HG02571 (cell line): ENCODE measurements at regions not wholly inside any gene's neighbourhood (a gene's known extent, or its start where the extent isn't known, plus 50 kb on each side); places are given as distances from the start of the nearest gene placed in this dataset.

Experiments
- ATAC-seq: cut with Tn5 transposase; IDR thresholded peaks from one replicate; pipeline ENCODE4 v1.9.1; 2021; ENCODE audit warnings: mild to moderate bottlenecking, moderate library complexity; ENCODE audit not compliant: unreplicated experiment

DNA sequence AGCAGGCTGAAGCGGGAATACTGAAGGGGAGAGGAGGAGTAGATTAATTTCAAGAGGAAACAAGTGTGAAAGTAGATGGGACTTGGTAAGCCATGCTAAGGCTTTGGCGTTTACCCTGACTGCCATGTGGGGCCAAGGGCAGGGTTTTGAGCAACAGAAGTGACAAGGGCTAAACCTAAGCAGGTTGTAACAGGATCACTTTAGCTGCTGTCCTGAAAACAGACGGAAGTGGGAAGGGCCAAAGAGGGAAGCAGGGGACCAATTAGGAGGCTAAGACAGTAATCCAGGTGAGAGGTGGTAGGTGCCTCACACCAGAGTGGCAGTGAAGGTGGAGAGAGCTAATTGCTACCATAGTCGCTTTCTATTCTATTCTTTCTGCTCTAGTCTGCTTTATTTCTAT, 166.5 kb downstream of the PJA1 start:
- ATAC-seq, result no peak

DNA sequence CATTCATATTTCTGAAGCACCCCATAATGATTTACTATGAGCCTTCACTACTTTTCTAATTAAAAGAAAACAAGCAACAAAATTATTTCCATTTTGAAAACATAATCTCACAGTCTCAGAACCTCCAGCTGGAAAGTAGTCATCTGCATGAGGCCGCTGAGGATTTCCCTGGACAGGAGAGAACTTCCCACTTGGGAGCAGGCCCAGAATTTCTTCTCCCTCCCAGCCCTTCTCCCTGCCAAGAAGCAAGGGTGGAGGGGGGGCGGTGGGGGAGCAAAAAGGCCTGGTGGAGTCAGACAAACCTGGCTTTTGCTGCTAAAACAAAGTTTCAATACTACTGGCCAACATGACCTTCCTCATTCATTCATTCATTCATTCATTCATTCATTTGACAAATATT, 167.3 kb downstream of the PJA1 start:
- ATAC-seq, result no peak

DNA sequence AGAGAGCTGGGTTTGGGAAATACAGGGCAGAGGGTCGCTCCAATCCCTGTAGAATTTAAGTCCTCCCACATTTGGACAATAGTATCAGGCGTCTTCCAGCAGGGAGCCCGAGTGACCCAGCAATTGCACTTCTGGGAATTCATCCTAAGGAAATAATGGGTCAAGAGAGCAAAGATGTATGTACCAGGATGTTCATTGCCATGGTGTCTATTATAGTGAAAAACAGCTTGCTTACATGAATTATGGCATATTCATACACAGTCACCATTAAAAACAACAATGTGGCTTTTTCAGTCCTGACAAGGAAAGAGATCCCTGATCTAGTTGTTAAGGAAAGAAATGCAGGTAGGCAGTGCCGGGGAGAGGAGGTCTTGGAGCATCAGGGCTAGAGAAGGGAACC, 167.7 kb downstream of the PJA1 start:
- ATAC-seq, result no peak

DNA sequence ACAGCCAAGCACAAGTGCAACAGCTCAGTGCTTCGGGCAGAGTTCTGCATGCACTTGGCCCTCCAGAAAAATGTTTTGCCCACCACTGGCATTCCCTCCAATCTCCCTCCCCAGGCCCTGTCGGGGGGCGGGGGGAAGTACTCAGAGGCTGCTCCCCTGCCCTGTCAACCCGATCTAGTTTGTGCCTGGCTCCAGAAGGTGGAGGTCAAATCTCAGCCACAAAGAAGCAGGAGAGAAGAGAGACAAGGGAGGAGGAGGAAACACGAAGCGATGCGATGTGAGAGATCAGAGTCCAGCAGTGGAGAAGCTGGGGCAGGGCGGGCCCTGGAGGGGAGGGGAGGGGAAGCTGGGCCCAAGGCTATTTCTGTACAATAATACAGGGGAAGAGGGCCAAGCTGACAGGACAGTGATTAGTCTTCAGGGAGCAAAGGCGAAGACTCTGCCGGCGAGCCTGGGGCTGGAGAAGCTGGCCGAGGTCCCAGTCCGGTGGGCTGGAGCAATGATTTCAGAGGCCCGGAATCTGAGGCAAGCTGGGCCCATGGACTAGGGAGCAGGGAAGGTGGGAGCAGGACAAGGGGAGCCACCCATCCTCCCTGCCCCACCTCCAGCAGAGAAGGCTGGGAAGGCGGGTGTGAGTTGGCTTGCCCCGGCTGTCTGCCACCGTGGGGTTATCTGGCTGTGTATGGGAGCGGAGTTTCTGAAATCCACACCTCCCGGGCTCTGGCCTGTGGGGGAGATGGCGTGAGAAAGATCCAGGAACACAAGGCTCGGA, 167.1 kb downstream of the EFNB1 start:
- no peak for ATAC-seq

DNA sequence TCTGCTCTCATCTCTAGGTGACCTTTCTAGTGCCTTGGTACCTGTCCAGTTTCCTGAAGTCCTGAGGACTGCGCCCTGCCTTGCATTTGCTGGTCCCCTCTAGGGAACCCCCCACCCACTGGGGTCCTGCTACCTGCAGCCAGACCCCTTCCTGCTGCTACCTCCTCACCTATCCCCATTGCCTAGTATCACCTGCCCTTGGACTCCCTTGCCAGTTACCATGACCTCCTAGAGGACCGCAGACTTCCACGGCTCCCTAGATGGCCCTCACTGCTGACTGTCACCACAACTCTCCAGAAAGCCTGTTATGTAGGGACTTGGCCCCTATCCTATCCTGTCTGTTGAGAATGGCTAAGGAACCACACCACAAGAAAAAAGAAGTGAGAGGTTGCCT, 166.6 kb downstream of the EFNB1 start:
- no peak for ATAC-seq

DNA sequence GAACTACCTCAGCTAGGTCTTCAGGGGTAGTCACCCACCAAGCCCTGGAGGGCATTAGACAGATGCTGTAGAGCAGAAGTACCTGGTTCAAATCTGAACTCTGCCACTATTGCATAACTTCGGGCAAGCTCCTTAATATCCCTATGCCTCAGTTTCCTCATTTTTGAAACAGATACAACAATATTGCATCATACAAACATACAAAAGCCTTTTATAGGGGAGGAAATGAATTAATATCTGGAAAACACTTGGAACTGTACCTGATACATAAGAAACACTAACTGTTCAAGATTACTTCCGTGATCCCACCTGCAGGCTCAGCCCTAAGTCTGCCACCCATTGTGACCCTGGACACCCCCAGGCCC, 166.1 kb downstream of the EFNB1 start:
- no peak for ATAC-seq

DNA sequence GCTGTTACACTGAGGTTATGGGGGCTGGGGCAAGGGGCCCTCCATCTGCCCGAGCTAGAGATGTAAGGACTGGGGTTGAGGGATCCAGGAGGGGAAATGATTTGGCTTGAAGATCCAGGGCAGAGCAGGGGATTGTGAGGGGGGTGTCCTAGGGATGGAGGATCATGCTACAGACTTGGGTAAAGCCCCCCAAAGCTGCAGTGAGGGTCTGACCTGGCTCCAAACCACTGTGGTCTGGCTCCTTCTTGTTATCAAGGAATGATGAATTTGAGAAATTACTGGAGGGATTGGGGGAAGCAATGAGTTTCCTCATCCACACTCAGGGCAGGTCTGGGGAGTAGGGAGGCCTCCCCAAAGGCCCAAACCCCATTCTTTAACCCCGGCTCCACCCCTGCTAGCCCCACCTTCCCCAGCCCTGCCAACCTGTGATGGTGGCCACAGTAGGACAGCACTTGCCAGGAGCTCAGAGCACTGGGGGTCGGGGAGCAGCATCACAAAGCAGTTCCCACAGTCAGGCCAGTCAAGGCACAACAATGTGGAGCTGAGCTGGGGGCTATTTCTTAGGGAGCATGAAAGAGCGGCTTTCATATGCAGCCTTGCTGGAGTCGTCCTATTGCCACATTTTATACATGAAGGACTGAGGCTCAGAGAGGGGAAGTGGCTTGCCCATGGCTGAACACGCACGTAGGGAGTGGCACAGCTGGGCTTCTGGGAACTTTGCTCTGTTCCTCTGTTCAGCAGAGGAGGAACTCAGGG, 165.5 kb downstream of the EFNB1 start:
- no peak for ATAC-seq

DNA sequence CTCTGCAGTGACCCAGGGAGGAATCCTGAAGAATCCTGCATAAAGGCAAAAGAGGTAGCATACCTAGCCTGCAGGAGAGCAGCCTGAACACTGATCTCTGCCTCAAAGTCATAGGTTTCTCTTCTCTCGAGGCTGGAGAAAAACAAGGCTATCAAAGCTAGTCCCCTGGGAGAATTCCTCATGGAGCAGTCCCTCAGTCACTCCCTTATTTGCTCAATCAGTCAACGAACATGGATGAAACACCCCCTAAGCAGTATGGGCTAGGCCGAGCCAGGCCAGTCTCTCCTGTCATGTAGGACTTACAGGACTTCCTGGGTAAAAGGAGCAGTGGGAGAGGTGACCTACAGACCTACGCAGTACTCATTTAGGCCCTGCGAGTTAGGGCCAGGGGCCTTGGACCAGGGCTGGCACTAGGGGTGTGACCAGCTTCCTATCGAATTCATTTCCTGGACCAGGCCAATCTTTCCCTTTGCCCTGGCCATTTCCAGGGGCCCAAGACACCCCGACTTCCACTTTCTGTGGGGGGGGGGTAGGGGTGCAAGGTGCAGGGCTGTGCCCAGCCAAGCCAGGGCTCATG, 164.1 kb downstream of the EFNB1 start:
- no peak for ATAC-seq

DNA sequence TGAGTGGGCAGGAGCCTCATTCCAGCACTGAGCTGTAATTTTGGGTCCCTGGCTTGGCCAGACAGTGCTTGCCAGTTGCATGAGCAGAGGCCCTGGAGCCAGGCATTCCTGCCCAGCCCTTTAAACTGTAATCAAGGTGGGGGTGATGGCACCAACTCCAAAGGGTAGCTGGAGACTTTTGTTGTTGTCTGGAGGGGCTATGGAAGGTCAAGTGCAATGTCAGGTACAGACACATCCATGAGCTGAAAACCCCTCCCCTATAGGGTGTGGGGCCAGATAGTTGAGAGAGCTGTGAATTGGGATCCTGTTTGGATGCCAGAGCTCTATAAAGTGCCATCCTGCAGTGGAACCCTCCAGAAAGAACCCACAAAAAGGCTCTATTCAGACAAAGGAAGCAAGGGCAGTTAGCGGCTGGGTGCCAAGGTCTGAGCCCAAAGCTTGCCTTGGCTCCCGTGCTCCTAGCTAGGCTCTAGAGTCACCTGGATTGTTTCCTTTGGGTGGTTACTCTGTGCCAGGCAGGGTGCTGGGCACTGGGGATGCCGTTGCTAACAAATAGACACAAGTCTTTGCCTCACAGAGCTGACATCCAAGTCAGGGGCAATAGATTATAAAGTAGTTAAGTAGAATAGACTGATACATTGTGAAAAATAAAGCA, 163.0 kb downstream of the EFNB1 start:
- ATAC-seq, result no peak

DNA sequence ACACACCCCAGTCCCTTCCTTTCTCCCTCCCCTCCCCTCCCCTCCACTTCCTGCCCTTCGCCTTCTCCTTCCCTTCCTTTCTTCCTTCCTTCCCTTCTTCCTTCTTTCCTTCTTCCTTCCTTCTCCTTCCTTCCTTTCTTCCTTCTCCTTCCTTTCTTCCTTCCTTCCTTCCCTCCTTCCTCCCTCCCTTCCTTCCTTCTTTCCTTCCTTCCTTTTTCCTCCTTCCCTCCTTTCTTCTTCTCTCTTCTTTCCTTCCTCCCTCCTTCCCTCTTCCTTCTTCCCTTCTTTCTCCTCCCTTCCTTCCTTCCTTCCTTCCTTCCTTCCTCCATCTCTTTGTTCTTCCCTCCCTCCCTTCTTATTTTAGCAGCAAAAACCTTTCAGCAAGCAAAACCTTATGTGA, 162.1 kb downstream of the EFNB1 start:
- ATAC-seq, result no peak

DNA sequence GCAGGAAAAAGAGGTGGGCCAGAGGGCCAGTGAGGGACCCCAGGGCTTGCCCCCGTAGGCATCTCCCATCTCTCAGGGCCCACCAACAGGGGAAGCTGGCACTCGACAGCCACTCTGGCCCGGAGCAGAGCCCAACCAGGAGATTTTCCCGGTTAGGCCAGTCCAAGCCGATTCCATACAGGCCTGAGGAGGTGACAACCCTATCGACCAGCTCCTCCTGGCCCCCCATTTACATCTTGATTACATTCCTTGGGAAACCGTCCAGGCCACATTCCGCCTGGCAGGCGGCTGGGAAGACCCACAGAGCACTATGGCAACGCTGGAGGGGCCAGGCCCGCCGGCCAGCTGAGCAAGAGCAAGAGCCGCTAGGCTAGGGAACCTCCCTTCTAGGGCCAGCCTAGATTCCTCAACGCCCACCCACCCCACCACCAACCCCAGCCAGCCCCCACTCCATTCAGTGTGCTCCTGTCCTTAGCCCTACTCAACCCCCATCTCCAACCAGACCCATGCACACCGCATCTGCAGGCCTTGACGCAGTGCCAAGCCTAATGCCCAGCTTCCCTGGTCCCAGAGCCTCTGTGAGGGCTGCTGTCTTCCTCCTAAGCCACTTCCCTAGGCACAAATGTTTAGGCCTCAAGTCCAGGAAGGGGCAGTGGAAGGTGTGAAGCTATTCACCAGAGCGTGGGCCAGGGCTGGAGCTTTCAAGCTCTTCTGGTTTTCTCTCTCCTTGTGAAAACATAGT, 161.2 kb downstream of the EFNB1 start:
- no peak for ATAC-seq

DNA sequence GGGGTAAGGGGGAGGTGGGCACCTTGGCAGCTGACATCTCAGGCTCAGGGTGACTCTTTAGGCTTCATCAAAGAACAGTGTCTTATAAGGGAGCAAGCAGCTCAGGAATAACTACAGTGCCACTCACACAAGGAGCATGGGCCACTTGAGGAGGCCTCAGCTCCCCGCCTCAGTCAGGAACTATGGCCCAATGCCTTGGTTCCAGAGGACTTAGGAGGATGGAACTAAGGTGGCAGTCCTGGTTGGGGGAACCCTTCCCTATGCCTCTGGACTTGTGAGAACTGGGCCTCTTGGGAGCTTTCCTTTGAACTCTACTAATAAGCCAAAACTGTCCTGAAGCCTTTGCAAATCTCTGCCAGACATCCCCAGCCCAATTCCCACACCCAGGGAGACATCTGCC, 160.6 kb downstream of the EFNB1 start:
- ATAC-seq, result no peak

DNA sequence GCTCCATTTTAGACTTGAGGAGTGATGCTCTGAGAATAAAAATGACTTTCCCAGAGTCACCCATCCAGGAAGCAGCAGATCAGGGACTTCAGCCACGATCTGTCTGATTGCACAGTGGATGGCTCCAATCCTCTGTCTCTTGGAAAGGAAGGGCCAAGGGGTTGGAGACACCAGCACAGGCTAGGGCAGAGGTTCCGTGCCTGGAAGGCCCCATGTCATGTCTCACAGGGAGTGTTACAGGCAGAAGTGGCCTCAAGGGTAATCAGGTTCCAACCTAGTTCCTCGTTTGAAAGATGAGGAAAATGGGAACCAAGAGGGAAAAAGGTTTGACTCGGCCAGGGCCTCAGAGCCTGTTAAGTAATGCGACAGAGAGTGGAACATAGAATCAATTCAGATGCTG, 160.0 kb downstream of the EFNB1 start:
- no peak for ATAC-seq

DNA sequence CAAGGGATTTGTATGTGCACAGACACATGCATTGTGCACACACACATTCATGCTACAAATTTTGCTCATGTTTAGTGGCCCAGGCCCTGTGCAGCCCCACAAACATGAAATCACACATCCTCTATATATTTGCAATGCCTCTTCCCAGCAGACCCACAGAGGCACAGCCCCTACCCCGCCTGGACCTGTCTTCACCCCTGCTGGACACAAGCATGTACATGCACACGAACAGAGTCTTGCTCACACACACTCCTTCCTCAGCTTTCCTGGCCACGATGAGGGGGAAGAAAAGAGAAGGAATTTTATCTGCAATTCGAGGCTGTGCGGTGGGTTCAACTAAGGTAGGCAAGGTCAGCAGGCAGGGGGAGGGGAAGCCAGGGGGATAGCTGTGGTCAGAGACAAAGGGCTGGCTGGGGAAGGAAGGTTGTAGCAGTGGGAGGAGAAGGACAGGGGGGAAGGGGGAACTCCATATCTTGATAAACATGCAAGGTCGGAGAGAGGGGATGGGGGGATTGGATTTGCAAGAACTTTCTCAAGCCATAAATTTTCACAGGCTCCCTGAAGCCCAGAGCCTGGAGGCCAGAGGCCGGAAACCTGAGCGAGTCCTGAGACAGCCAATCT, 156.4 kb downstream of the EFNB1 start:
- no peak for ATAC-seq

DNA sequence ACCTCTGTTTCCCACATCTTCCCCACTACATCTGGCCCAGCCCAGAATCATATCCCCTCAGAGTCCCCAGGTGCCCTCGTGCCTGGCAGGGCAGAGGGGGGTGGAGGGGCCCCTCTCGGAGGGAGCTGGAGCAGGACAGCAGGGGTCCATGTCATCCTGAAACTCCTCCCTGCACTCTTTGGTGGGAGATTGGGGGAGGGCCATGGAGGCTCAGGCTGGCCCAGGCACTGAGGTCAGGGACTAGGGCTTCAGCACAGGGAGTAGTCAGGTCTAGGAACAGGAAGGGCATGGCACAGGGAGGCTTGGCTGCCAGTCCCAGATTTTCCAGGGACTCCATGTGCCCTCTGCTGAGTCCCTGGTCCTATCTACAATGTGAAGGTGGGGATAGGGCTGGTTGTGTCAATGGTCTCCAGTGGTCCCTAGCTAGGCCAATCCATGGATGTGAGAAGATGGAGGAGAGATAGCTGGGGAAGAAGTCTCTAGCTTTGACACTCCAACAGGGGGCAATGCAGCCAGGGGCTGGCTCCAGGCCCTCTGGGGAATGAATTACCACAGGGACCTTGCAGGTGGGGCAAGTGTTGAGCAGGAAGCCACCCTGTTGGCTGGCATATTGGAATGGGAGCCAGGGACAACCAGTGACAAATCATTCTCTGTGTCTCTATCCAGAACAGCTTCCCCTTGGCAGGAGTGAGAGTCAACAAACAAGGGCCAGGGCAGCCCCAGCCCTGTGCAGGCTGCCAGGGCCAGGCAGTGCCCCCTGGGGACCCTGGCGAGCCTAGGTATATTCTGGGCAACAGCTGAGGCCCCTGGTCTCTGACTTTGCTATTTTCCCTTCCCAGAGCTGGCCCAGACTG, 154.4 kb downstream of the EFNB1 start:
- ATAC-seq, result no peak

DNA sequence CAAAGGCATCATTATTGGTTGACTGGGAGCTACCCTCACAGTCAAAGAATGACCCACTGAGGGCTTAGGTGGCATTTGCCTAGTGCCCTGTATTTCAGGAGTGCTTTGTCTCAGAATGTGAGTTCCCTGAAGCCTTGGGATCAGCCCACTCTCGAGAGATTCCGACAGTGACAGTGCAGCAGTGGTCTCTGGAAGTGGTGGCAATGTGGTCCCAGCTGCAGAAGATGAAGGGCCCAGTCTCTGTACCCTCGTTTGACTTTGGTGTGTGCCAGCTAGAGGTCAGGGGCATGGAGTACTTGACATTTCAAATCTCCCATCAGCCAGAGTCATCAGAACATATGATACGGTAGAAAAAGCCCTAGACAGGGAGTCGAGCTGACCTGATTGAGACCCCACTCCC, 153.7 kb downstream of the EFNB1 start:
- ATAC-seq, result no peak

DNA sequence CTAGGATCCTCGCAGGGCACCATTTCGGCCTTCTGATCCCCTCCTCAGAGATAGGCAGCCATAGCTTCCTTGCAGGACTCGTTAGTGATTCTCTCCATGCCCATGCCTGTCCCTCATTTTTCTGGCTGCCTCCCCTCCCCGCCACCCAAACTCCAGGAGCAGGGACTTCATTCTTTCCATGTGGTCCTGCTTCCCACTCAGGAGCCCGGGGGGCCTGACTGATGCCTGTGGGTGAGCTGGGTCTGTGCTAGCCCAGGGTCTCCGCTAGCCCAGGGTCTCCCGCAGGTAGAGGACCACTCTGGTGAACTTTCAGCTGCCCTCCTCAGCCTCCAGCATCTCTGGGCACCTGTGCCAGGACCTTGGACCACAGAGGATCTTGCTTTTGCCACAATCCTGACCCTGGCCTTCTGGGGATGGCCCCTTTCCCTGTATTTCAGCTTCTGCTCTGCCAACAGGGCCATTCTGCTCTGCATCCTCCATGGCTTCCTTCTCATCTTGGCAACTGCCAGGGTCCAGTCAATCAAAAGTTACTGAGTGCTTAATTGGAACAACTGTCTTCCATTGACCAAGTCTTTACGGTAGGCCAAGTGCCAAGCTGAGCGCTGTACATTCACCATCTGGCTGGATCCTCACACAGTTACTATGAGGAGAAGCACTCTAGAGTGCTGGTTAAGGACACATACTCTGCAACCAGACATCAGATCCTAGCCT, 152.2 kb downstream of the EFNB1 start:
- no peak for ATAC-seq

DNA sequence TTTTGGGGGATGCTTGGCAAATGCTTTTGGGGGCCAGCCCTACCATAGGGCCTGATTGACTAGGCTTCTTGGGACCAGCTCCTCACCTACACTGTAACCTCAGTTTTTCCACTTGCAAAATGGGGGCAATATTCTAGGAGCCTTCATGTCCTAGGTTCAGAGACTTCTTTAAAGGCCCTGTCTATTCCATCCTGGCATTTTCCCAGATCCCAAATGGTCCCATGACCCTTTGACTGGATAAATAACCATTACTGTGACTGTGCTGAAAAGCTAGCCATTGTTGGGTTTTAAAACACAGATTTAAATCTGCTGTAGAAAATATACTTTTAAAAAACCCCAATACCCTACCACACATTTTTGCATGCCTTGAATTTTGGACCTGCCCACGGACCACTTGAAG, 149.8 kb downstream of the EFNB1 start:
- no peak for ATAC-seq

DNA sequence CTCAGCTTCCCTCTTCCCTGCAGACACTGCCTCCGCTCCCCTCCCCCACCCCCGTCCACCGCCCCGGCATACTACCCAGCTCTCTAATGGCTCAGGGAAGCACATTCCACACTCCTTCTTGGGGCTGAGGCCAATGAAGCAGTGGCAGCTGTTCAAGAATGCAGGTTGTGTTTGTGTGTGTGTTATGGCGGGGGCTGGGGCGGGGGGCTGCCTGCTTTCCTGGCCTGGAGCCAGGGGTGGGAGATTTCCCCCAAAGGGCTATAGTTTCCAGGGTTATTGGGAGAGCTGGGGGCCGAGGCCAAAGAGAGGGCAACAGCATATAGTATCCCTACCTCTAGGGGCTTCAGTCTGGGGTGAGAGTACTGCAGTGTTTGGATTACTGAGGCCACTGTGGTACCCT, 149.4 kb downstream of the EFNB1 start:
- ATAC-seq, result no peak
